HG03571 (cell line): ENCODE measurements at regions not wholly inside any gene's neighbourhood (a gene's known extent, or its start where the extent isn't known, plus 50 kb on each side); places are given as distances from the start of the nearest gene placed in this dataset.

Source experiments
- ATAC-seq: cut with Tn5 transposase; IDR thresholded peaks from one replicate; pipeline ENCODE4 v1.9.1; 2021; ENCODE audit not compliant: unreplicated experiment

DNA sequence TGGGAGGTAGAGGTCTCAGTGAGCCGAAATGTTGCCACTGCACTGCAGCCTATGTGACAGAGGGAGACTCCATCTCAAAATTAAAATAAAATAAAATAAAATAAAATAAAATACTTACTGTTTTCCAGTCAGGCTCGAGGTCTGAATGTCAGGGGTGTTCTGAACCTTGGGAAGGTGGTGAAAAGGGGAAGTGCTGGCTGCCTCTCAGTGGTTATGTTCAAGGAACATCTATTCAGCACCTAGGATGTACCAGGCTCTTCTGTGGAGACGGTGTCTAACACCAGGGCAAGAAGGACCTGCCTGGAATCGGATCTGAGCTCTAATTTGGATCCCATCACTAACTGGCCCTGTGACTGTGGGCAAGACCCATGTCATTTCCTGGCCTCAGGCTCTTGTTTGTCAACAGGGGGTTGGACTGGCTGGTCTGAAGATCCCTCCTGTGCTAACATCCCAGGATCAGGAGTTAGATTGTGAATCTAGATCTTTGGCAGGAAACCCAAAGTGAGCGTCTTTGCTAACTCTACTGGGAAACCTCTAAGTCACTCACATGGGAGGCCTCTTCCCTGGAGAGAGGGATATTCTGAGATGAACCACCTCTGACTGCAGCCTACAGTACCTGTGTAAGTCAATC lies 63.4 kb upstream of the SIRPG start:
- ATAC-seq, result no peak

DNA sequence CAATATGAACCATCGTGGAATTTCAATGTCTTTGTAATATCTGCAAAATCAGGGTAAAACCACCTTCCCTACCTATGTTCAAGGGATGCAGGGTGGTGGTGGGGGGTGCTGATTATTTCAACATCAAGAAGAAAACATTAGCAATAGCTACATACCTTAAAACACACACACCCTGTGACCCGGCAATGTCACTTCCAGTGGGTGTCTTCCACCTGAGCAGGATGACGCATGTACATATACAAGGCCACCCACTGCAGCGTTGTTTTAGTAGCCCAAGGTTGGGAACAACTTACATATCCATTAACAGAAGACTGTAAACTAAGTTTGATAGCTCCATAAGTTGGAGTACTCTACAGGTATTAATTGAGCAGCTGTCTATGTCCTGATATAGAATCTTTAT lies 62.6 kb upstream of the SIRPG start:
- ATAC-seq, result no peak

GRCh38 chr20:1718604-1719384 lies 61.2 kb upstream of the SIRPG start:
- no peak for ATAC-seq

DNA sequence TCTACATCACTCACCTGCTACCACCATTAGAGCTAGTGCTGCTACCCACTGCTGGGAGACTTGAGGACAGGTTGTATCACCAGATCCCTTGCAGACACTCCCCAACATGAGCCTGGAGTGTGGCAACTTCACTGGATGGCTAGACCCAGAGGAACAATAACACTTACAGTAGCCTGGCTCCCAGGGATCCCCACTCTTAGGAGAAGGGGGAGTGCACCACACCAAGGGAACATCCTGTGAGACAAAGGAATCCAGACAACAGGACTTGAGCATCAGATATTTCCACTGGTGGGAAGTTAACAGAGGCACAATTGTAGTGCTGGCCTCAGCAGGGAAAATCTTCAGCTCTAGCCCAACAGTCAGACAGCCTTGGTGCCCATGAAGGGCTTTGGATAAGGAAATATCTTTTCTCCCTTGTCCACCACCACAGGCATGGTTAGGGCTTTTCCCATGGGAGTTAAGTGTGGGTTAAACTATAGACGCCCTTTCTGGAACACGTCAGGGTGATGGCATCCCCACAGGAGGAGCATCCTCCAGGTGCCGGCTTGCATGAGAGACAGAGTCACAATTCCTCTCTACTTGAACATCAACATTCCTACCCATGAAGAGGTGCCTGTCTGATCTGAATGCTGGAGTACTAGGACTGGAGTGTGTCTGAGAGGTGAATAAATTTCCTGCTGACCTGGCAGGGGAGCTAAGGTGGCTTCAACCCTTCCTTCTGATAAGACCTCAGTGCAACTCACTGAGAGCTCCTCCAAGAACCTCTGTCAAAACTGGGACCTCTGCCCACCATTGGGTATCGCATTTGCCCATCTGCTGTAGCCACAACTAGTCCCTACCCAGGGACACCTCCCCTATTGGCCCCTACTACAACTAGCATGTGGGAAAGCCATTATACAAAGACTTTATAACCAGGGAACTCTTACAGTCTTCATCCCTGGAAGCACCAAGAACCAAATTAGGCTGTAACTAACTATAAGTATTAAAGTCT lies 55.4 kb upstream of the SIRPG start:
- ATAC-seq, result no peak

- ATAC-seq, result no peak
These were observed 54.4 kb upstream of the SIRPG start for GRCh38 chr20:1711826-1712601.

GRCh38 chr20:1711266-1711665 lies 53.7 kb upstream of the SIRPG start:
- ATAC-seq, result no peak

- no peak for ATAC-seq
These were observed 52.9 kb upstream of the SIRPG start for GRCh38 chr20:1710484-1710883.

- ATAC-seq, result no peak
These were observed 50.2 kb upstream of the SIRPG start for GRCh38 chr20:1707588-1708449.
